ENCODE measurements at regions not wholly inside any gene's neighbourhood (a gene's known extent, or its start where the extent isn't known, plus 50 kb on each side); places are given as distances from the start of the nearest gene placed in this dataset.

DNA sequence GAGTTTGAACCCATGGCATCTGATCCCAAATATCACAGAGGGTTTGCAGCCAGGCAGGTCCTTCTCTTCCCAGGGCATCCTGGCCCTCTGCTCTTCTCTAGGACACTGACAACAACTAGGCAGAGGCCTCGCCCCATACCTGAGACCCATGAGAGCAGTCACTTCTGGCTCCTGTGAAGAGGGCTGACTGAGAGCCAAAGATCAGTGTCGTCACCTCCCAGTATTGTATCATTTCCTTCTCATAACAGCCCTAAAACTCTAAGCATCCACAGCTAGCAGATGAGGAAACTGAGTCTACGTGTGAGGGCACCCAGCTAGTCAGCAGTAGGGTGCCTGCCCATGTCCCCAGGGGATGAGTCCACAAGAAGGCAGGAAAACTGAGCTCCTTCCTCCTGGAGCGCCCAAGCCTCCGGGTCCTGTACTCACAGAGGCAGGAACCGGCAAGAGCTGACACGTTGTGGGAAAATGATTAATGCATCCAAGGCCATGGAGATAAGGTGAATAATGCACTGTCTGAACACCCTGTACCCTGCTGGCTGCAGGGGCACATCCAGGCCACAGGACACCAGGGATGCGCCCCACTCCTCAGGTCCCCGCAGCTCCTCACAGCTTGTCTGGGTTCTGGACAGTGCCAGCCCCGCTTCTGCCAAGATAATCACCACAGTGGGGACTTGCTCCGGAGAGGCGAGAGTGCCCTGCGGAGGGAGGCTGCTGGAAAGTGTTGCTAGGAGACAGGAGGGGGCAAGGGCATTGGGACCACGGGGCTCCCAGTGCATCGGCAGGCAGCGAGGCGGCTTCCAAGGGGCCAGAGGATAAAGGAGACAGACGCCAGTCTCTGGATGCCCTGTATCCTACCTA is 340.0 kb downstream of the NPHP4 start:
- no peaks in the 10 kb centered on the region for H3K9me3 ChIP-seq
- TF ChIP-seq, protein P1, sequence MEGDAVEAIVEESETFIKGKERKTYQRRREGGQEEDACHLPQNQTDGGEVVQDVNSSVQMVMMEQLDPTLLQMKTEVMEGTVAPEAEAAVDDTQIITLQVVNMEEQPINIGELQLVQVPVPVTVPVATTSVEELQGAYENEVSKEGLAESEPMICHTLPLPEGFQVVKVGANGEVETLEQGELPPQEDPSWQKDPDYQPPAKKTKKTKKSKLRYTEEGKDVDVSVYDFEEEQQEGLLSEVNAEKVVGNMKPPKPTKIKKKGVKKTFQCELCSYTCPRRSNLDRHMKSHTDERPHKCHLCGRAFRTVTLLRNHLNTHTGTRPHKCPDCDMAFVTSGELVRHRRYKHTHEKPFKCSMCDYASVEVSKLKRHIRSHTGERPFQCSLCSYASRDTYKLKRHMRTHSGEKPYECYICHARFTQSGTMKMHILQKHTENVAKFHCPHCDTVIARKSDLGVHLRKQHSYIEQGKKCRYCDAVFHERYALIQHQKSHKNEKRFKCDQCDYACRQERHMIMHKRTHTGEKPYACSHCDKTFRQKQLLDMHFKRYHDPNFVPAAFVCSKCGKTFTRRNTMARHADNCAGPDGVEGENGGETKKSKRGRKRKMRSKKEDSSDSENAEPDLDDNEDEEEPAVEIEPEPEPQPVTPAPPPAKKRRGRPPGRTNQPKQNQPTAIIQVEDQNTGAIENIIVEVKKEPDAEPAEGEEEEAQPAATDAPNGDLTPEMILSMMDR (IDR thresholded peaks at IDR 0.05): no peak
- no peak for TF ChIP-seq POLR2A (IDR thresholded peaks at IDR 0.05)
- intact Hi-C loops (cut with DNase I; ENCODE audit: low total_unique reads): no loop called here
- WGBS, 2 donors: 24 to 38% methylated on average over 15 to 18 of the region's 18 CpGs
- peaks cover 8% of the 10 kb centered on the region for H3K4me1 ChIP-seq
- DNase-seq: peak; percentile 52
- H3K36me3 ChIP-seq (ENCODE audit: low read depth, missing control alignments): no peaks in the 10 kb centered on the region
- no peak overlapping the region for H3K4me3 ChIP-seq
- H3K27me3 ChIP-seq: no peaks in the 10 kb centered on the region
- H3K27ac ChIP-seq: no peak overlapping the region

DNA sequence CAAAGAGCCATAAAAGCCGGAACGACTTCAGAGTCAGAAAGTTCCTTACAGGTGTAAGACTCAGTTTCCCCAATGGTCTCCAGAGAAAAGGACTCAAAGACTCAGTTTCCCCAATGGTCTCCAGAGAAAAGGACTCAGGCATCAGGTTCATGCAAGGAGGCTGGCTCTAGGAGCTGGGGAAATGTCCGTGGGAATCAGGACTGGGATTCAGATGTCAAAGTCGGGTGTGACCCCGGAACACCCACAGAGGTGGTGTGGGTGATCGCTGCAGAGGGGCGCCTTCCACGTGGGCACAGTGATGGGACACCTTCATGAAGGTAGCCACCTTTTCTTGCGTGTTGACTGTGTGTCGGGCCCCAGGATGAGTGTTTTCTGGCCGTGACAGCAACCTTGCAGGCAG is 340.8 kb downstream of the NPHP4 start:
- H3K27me3 ChIP-seq: no peaks in the 10 kb centered on the region
- no peak overlapping the region for H3K27ac ChIP-seq
- intact Hi-C loops (cut with DNase I; ENCODE audit: low total_unique reads): no loop called here
- H3K4me3 ChIP-seq: no peak overlapping the region
- peaks cover 8% of the 10 kb centered on the region for H3K4me1 ChIP-seq
- 87 to 88% methylated on average over 11 of the region's 11 CpGs for whole genome bisulfite sequencing, 2 donors
- TF ChIP-seq, protein P1 (IDR thresholded peaks at IDR 0.05): no peak
- DNase-seq: no peak
- H3K36me3 ChIP-seq (ENCODE audit: low read depth, missing control alignments): no peaks in the 10 kb centered on the region
- H3K9me3 ChIP-seq: no peaks in the 10 kb centered on the region

DNA sequence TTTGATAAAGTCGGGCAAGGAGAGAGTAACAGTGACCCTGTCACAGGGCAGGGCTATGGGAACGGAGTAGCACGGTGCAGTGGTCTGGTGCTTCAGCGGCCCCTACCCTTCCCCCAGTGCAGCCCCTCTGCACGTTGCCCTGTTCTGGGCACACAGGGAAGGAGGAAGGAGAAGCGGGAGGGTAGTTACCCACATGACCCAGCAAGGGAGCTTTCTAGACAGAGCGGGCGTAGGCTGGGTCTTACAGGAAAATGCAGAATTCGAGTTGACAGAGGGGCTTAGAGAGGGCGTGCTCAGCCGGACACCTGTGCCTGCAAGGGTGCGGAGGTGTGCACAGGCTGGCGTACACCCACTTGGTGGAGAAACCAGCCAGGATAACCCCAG is 341.2 kb downstream of the NPHP4 start:
- WGBS, 2 donors: 88 to 89% methylated on average over 13 of the region's 13 CpGs
- DNase-seq: no peak
- TF ChIP-seq, protein P1 (IDR thresholded peaks at IDR 0.05): no peak
- no peak for TF ChIP-seq POLR2A (IDR thresholded peaks at IDR 0.05)
- Histone ChIP-seq H3K9me3 (no peaks in the 10 kb centered on the region), H3K36me3 (ENCODE audit: low read depth, missing control alignments) (no peaks in the 10 kb centered on the region), H3K27me3 (no peaks in the 10 kb centered on the region), H3K27ac (no peak overlapping the region), H3K4me3 (no peak overlapping the region), H3K4me1 (peaks cover 8% of the 10 kb centered on the region)
- intact Hi-C loops (cut with DNase I; ENCODE audit: low total_unique reads): no loop called here

DNA sequence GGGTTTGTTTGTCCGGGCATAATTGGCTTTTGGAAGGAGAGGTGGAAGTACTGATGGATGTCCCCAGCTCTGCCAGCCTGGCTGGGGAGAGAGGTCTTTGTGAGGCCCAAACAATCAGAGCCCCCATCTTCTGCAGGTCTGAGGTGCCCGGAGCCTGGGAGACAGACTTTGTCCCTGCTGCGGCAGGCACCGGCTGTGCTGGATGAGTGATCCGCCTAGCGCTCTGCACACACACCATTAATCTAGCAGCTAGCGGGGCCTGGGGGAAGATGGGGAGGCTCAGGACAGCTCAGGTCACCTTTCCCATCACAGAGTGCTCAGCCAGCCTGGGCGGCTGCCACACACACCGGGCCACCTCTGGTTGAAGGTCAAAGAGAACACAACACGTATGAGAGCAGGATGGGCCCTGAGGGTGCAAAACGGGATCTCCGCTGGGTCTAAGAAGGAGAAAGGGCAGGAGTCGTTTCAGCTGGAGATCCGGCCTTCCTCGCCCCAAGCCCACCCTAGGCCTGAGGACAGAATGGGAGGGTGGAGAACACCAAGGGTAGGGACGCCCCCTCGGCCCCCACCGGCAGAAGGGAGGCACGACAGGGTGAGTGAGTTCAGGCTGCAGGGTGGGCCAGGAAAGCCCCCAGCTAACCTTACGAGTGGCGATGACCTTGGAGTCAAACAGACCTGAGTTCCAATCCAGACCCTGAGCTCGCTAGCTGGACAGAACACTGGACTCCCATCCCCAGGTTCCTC is 341.8 kb downstream of the NPHP4 start:
- Histone ChIP-seq H3K36me3 (ENCODE audit: low read depth, missing control alignments) (no peaks in the 10 kb centered on the region), H3K9me3 (no peaks in the 10 kb centered on the region), H3K27ac (no peak overlapping the region), H3K4me1 (peaks cover 8% of the 10 kb centered on the region), H3K4me3 (no peak overlapping the region), H3K27me3 (no peaks in the 10 kb centered on the region)
- WGBS, 2 donors: 81% methylated on average over 21 to 22 of the region's 22 CpGs
- TF ChIP-seq, protein P1 (IDR thresholded peaks at IDR 0.05): no peak
- TF ChIP-seq POLR2A (IDR thresholded peaks at IDR 0.05): no peak
- intact Hi-C loops (cut with DNase I; ENCODE audit: low total_unique reads): no loop called here
- DNase-seq: no peak
